Uterus (tissue), 2 donors: ENCODE measurements at regions not wholly inside any gene's neighbourhood (a gene's known extent, or its start where the extent isn't known, plus 50 kb on each side); places are given as distances from the start of the nearest gene placed in this dataset.

Experiments
- POLR2A ChIP-seq, 2 donors: fragments of 450-650 bp; IDR thresholded peaks; one replicate each; pipeline ENCODE4 v1.6.1; 2016; ENCODE audit warnings: antibody characterized with exemption in 2 of 2, mild to moderate bottlenecking in 1 of 2, moderate library complexity in 1 of 2
- TF ChIP-seq, protein P1 (sequence below), 4 experiments: fragments of 200-600 bp in 2 of 4; fragments of 450-650 bp in 2 of 4; sonication (generic) in 2 of 4; IDR thresholded peaks; one replicate each; pipeline ENCODE4 v1.5.1; 2016 to 2019; ENCODE audit warnings: antibody characterized with exemption in 4 of 4, mild to moderate bottlenecking in 2 of 4, moderate library complexity in 1 of 4

GRCh38 chr3:80141557-80141956, 373.8 kb upstream of the ROBO1 start:
- TF ChIP-seq, protein P1, sequence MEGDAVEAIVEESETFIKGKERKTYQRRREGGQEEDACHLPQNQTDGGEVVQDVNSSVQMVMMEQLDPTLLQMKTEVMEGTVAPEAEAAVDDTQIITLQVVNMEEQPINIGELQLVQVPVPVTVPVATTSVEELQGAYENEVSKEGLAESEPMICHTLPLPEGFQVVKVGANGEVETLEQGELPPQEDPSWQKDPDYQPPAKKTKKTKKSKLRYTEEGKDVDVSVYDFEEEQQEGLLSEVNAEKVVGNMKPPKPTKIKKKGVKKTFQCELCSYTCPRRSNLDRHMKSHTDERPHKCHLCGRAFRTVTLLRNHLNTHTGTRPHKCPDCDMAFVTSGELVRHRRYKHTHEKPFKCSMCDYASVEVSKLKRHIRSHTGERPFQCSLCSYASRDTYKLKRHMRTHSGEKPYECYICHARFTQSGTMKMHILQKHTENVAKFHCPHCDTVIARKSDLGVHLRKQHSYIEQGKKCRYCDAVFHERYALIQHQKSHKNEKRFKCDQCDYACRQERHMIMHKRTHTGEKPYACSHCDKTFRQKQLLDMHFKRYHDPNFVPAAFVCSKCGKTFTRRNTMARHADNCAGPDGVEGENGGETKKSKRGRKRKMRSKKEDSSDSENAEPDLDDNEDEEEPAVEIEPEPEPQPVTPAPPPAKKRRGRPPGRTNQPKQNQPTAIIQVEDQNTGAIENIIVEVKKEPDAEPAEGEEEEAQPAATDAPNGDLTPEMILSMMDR (IDR thresholded peaks at IDR 0.05), result no peak
- no peak for TF ChIP-seq POLR2A (IDR thresholded peaks at IDR 0.05)
